Activated naive CD8-positive, alpha-beta T cell treated with anti-CD3 and anti-CD28 coated beads, Interleukin-2, amount 50 U/mL, for 24 hours (primary cell): ENCODE measurements at regions not wholly inside any gene's neighbourhood (a gene's known extent, or its start where the extent isn't known, plus 50 kb on each side); places are given as distances from the start of the nearest gene placed in this dataset.

Experiments
- ATAC-seq: fragments of 150-1000 bp; cut with Tn5 transposase; one replicate; pipeline ENCODE4 v1.10.0; 2021
- DNase-seq: peaks from one replicate; pipeline ENCODE4 v3.0.0; 2021
- H3K27ac Mint-ChIP-seq: one replicate; pipeline ENCODE4 v1.8.0; 2021; ENCODE audit warnings: mild to moderate bottlenecking, mixed read lengths
- H3K27me3 Mint-ChIP-seq: one replicate; pipeline ENCODE4 v1.8.0; 2021; ENCODE audit warnings: mixed read lengths
- H3K36me3 Mint-ChIP-seq: one replicate; pipeline ENCODE4 v1.8.0; 2021; ENCODE audit warnings: low read depth, mixed read lengths
- H3K4me1 Mint-ChIP-seq: one replicate; pipeline ENCODE4 v1.8.0; 2021; ENCODE audit warnings: mixed read lengths
- H3K4me3 Mint-ChIP-seq: one replicate; pipeline ENCODE4 v1.8.0; 2021; ENCODE audit warnings: mild to moderate bottlenecking, moderate library complexity, mixed read lengths
- H3K9me3 Mint-ChIP-seq: one replicate; pipeline ENCODE4 v1.8.0; 2021; ENCODE audit warnings: mixed read lengths

DNA sequence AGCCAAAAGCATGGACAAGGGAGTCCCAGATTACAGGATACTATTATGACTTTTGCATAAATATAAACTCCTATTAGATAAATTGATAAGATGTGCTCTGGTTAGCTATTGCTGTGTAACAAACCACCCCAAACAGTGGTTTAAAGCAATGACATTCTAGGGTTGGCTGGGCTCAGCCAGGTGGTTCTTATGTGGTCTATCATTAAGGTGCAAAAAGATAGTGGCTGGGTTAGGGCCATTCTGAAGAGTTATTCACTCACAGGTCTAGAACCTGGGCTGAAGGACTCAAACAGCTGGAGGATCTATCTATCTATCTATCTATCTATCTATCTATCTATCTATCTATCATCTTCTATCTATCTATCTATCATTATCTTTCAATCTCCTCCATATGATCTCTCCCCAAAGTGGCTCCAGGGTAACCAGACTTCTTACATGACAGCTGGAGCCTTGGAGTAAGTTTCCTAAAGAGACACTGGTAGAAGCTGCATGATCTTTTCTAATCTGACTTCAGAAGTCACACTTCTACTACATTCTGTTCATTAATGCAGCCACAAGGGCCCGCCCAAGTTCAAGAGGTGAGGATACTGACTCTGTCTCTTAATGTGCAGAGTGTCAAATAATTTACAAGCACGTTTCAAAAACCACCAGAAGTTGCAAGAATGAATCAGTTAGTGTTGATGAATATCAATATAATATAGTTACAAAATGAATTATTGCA is 74.9 kb upstream of the XCR1 start:
- DNase-seq (no peak), ATAC-seq (no peak)
- H3K27ac Mint-ChIP-seq = no peak overlapping the region
- H3K27me3 Mint-ChIP-seq = peaks cover 13% of the 10 kb centered on the region
- H3K4me1 Mint-ChIP-seq = peaks cover 42% of the 10 kb centered on the region
- no peak overlapping the region for H3K4me3 Mint-ChIP-seq
- peaks cover 14% of the 10 kb centered on the region for H3K9me3 Mint-ChIP-seq
- H3K36me3 Mint-ChIP-seq = peaks cover 8% of the 10 kb centered on the region

GRCh38 chr3:46100812-46101211 is 73.5 kb upstream of the XCR1 start:
- no peak overlapping the region for H3K4me3 Mint-ChIP-seq

DNA sequence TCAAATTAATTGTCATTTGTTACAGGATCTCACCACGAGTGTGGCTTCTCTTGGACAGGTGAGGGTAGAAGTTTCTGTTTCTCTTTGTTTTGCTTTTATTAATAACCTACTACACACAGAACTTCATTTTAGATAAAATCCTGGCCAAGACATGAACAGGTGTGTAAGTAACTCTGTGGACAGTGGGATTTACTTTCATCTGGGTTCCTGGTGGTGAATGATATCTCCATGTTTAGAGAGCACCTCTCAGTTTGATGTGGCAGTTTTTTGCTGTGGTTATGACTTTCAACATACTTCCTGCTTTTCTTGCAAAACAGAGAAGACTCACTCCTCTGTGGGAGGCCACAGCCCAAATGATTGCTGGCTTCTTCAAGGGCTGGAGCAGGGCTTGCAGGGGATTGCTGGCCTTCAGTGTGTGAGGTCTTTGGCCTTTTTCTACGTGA is 71.1 kb upstream of the XCR1 start:
- peaks cover 8% of the 10 kb centered on the region for H3K36me3 Mint-ChIP-seq
- peaks cover 14% of the 10 kb centered on the region for H3K9me3 Mint-ChIP-seq
- H3K27me3 Mint-ChIP-seq = peaks cover 8% of the 10 kb centered on the region
- H3K4me3 Mint-ChIP-seq = peak overlapping the region; percentile 16
- DNase-seq = peak; percentile 40
- H3K27ac Mint-ChIP-seq = peak overlapping the region; percentile 78
- H3K4me1 Mint-ChIP-seq = peaks cover 51% of the 10 kb centered on the region
- ATAC-seq = peak; percentile 70

More at GRCh38 chr3:46100812-46101211, 73.5 kb upstream of the XCR1 start:
- Mint-ChIP-seq H3K9me3 (peaks cover 14% of the 10 kb centered on the region), H3K4me1 (peaks cover 49% of the 10 kb centered on the region), H3K36me3 (peaks cover 8% of the 10 kb centered on the region), H3K27ac (no peak overlapping the region), H3K27me3 (peaks cover 13% of the 10 kb centered on the region)
- ATAC-seq (no peak), DNase-seq (no peak)

DNA sequence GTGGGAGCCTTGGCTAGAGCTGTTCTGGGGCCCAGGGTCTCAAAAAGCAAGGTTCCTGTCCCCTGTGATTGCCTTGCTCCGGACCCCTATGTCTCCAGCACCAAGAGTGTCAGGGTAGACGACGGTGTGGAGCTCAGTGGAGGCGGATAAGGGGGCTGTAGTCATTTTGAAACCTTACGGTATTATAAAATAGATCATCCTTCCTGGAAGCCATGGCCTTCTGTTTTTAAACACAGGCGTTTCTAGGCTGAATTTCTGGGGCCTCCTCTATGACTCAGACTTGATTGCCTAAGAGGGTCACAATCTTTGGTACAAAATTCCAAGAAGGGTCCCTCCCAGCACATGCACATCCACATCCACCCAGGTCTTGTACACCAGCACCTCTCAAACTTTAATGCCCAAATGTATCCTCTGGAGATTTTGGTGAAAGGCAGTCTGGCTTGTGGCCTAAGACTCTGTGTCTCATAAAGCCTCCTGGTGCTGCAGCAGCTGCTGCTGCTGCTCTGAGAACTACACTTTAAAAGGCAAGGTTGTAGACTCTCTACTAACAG is 70.5 kb upstream of the XCR1 start:
- peaks cover 8% of the 10 kb centered on the region for H3K36me3 Mint-ChIP-seq
- H3K27me3 Mint-ChIP-seq = peaks cover 9% of the 10 kb centered on the region
- ATAC-seq (peak; percentile 80), DNase-seq (peak; percentile 39)
- H3K4me1 Mint-ChIP-seq = peaks cover 52% of the 10 kb centered on the region
- H3K4me3 Mint-ChIP-seq = peak overlapping the region; percentile 16
- H3K9me3 Mint-ChIP-seq = peaks cover 14% of the 10 kb centered on the region
- H3K27ac Mint-ChIP-seq = peak overlapping the region; percentile 78

- no peak overlapping the region for H3K4me3 Mint-ChIP-seq
These were observed 69.5 kb upstream of the XCR1 start for GRCh38 chr3:46096781-46097180.

GRCh38 chr3:46096336-46096735 is 69.1 kb upstream of the XCR1 start:
- DNase-seq = no peak
- H3K9me3 Mint-ChIP-seq = peaks cover 4% of the 10 kb centered on the region
- H3K36me3 Mint-ChIP-seq = peaks cover 4% of the 10 kb centered on the region
- no peak for ATAC-seq
- H3K4me3 Mint-ChIP-seq = no peak overlapping the region
- peaks cover 57% of the 10 kb centered on the region for H3K4me1 Mint-ChIP-seq
- H3K27ac Mint-ChIP-seq = peak overlapping the region; percentile 43
- peaks cover 20% of the 10 kb centered on the region for H3K27me3 Mint-ChIP-seq

More at GRCh38 chr3:46096781-46097180, 69.5 kb upstream of the XCR1 start:
- ATAC-seq (no peak), DNase-seq (no peak)
- peaks cover 55% of the 10 kb centered on the region for H3K4me1 Mint-ChIP-seq
- peaks cover 4% of the 10 kb centered on the region for H3K36me3 Mint-ChIP-seq
- no peak overlapping the region for H3K27ac Mint-ChIP-seq
- H3K27me3 Mint-ChIP-seq = peaks cover 18% of the 10 kb centered on the region
- peaks cover 7% of the 10 kb centered on the region for H3K9me3 Mint-ChIP-seq

- DNase-seq (no peak), ATAC-seq (no peak)
- no peak overlapping the region for H3K27ac Mint-ChIP-seq
- peaks cover 19% of the 10 kb centered on the region for H3K27me3 Mint-ChIP-seq
- H3K36me3 Mint-ChIP-seq = peaks cover 2% of the 10 kb centered on the region
- H3K9me3 Mint-ChIP-seq = no peaks in the 10 kb centered on the region
- peaks cover 59% of the 10 kb centered on the region for H3K4me1 Mint-ChIP-seq
- no peak overlapping the region for H3K4me3 Mint-ChIP-seq
These were observed 68.0 kb upstream of the XCR1 start for GRCh38 chr3:46095307-46095706.

- Mint-ChIP-seq H3K36me3 (peaks cover 2% of the 10 kb centered on the region), H3K27ac (no peak overlapping the region), H3K9me3 (no peaks in the 10 kb centered on the region), H3K4me1 (peaks cover 63% of the 10 kb centered on the region), H3K27me3 (peaks cover 16% of the 10 kb centered on the region), H3K4me3 (no peak overlapping the region)
- DNase-seq (no peak), ATAC-seq (no peak)
These were observed 67.2 kb upstream of the XCR1 start for GRCh38 chr3:46094506-46094905.

GRCh38 chr3:46093966-46094365 is 66.7 kb upstream of the XCR1 start:
- ATAC-seq (no peak), DNase-seq (no peak)
- no peaks in the 10 kb centered on the region for H3K36me3 Mint-ChIP-seq
- no peaks in the 10 kb centered on the region for H3K9me3 Mint-ChIP-seq
- H3K27me3 Mint-ChIP-seq = peaks cover 14% of the 10 kb centered on the region
- H3K27ac Mint-ChIP-seq = no peak overlapping the region
- no peak overlapping the region for H3K4me3 Mint-ChIP-seq
- H3K4me1 Mint-ChIP-seq = peaks cover 63% of the 10 kb centered on the region

DNA sequence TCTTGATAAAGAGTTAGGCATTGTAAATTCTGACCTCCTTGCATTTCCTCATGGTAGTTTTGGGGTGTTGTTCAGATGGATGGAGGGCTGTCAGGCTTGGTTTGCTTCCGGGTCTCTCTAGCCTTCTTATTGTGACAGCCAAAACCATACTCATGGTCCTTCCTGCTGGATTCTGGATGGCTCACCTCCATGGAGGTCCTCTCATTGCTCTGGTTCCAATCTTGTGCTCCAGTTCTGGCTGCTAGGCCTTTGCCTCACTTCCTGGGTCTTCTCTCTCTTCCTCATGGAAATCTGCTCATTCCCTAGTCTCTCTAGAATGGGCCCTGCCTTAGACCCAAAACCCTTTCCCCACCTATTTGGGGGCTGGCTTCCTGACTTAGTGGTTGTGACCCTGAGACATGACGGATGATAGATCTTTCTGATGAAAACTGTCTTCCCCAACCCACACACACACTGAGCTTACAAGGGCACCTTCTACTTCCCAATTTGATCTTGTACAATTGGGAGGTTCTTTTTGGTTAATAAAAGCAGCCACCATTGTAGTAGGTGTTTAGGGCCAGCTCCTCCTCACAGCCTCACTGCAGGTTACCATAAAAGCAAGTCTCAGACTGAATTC is 66.2 kb upstream of the XCR1 start:
- peaks cover 59% of the 10 kb centered on the region for H3K4me1 Mint-ChIP-seq
- H3K27ac Mint-ChIP-seq = no peak overlapping the region
- H3K27me3 Mint-ChIP-seq = peaks cover 14% of the 10 kb centered on the region
- DNase-seq = no peak
- no peak overlapping the region for H3K4me3 Mint-ChIP-seq
- H3K36me3 Mint-ChIP-seq = no peaks in the 10 kb centered on the region
- no peak for ATAC-seq
- no peaks in the 10 kb centered on the region for H3K9me3 Mint-ChIP-seq

GRCh38 chr3:46092702-46093080 is 65.4 kb upstream of the XCR1 start:
- Mint-ChIP-seq H3K27ac (no peak overlapping the region), H3K9me3 (no peaks in the 10 kb centered on the region), H3K4me3 (no peak overlapping the region), H3K36me3 (no peaks in the 10 kb centered on the region), H3K27me3 (peaks cover 17% of the 10 kb centered on the region), H3K4me1 (peaks cover 51% of the 10 kb centered on the region)
- DNase-seq (no peak), ATAC-seq (no peak)

DNA sequence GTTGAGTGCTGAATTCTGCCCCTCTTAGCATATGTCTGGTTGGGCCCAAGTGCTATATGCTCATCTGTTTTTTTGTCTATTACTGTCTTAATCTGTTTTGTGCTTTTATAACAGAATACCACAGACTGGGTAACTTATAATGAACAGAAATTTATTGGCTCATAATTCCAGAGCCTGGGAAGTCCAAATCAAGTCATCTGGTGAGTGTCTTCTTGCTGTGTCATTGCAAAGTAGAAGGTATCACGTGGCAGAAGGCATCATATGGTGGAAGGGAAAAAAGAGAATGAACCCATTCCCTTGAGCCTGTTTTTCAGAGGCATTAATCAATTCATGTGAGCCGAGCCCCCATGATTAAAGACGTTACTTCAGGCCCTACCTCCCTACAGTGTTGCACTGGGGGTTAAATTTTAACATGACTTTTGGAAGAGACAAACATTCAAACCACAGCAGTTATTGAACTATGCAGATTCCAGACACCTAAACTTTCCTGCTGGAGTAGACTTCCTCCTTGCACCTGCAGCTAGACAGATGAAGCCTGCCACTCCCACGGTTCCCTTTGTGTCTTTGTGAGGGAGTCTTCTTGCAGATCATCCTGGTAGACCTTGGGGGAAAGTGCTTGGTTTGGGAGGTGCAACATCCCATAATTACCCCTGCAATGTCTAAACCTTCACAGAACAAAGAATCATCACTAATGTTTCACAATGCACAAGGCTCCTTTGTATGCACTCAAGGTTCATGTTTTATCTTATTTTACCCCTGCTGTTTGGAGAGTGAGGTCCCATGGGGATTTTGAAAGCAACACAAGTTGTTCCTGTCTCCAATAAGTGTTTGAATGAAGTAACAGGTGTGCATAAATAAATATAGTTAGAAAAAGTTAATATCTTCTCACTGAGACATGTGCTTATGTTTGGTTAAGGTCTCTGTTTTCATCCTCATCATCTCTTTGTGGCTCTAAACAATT is 64.7 kb upstream of the XCR1 start:
- H3K4me3 Mint-ChIP-seq = no peak overlapping the region
- no peaks in the 10 kb centered on the region for H3K36me3 Mint-ChIP-seq
- no peak overlapping the region for H3K27ac Mint-ChIP-seq
- ATAC-seq = no peak
- H3K27me3 Mint-ChIP-seq = peaks cover 17% of the 10 kb centered on the region
- DNase-seq = no peak
- H3K9me3 Mint-ChIP-seq = no peaks in the 10 kb centered on the region
- H3K4me1 Mint-ChIP-seq = peaks cover 45% of the 10 kb centered on the region

GRCh38 chr3:46091046-46091445 is 63.8 kb upstream of the XCR1 start:
- DNase-seq (no peak), ATAC-seq (no peak)
- peaks cover 35% of the 10 kb centered on the region for H3K4me1 Mint-ChIP-seq

DNA sequence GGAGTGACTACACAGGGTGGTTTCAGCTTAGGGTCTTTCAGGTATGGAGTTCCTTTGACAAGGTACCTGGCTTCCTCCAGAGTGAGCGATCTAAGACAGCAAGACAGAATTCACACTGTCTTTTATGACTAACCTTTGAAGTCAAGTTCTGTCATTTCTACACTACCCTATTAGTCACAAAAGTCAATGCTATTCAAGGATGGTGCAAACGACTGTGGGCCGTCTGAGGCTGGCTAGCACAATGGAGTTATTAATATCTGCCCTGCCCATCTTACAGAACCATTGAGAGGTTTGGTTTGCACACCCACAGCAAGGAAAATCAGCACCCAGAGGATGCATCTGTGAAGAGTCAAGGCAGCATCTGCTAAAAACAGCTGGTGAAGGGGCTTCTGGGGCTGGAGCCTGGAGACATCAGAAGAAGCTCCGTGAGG is 62.9 kb upstream of the XCR1 start:
- Mint-ChIP-seq H3K36me3 (no peaks in the 10 kb centered on the region), H3K27me3 (peaks cover 24% of the 10 kb centered on the region), H3K27ac (peak overlapping the region; percentile 39), H3K9me3 (no peaks in the 10 kb centered on the region), H3K4me1 (peaks cover 35% of the 10 kb centered on the region), H3K4me3 (no peak overlapping the region)
- ATAC-seq (peak; percentile 91), DNase-seq (no peak)

More at GRCh38 chr3:46091046-46091445, 63.8 kb upstream of the XCR1 start:
- Mint-ChIP-seq H3K27ac (no peak overlapping the region), H3K4me3 (no peak overlapping the region), H3K9me3 (no peaks in the 10 kb centered on the region), H3K27me3 (peaks cover 21% of the 10 kb centered on the region), H3K36me3 (no peaks in the 10 kb centered on the region)
